ENCODE measurements at regions not wholly inside any gene's neighbourhood (a gene's known extent, or its start where the extent isn't known, plus 50 kb on each side); places are given as distances from the start of the nearest gene placed in this dataset.

- DNase-seq (ENCODE audit: low read depth) = no peak
Observed at GRCh38 chr4:147428583-147428982, 52.3 kb upstream of the EDNRA start.

GRCh38 chr4:147430111-147430510 lies 50.8 kb upstream of the EDNRA start:
- no peak for DNase-seq (ENCODE audit: low read depth)
